Parathyroid adenoma (tissue), 2 donors: ENCODE measurements at regions not wholly inside any gene's neighbourhood (a gene's known extent, or its start where the extent isn't known, plus 50 kb on each side); places are given as distances from the start of the nearest gene placed in this dataset.

ENCODE experiments used
- H2AFZ ChIP-seq: fragments of 300-600 bp; sonication (generic); one replicate; pipeline ENCODE4 v1.7.0; 2017; ENCODE audit warnings: antibody characterized with exemption, mild to moderate bottlenecking
- H3K27ac ChIP-seq: fragments of 300-600 bp; sonication (generic); one replicate; pipeline ENCODE4 v1.7.0; 2017
- H3K27me3 ChIP-seq: fragments of 300-600 bp; sonication (generic); one replicate; pipeline ENCODE4 v1.7.0; 2017; ENCODE audit warnings: low read length; ENCODE audit not compliant: control insufficient read depth, insufficient read depth
- H3K36me3 ChIP-seq: fragments of 300-600 bp; sonication (generic); one replicate; pipeline ENCODE4 v1.7.0; 2017; ENCODE audit warnings: low read length; ENCODE audit not compliant: control insufficient read depth, insufficient read depth
- H3K4me1 ChIP-seq: fragments of 300-600 bp; sonication (generic); one replicate; pipeline ENCODE4 v1.7.0; 2017; ENCODE audit warnings: control low read depth
- H3K4me2 ChIP-seq: fragments of 300-600 bp; sonication (generic); one replicate; pipeline ENCODE4 v1.7.0; 2017; ENCODE audit warnings: low read length
- H3K4me3 ChIP-seq: fragments of 300-600 bp; sonication (generic); one replicate; pipeline ENCODE4 v1.7.0; 2017; ENCODE audit warnings: low read depth, low read length
- H3K79me2 ChIP-seq: fragments of 300-600 bp; sonication (generic); one replicate; pipeline ENCODE4 v1.7.0; 2017; ENCODE audit warnings: control low read depth
- H3K9ac ChIP-seq: fragments of 300-600 bp; sonication (generic); one replicate; pipeline ENCODE4 v1.7.0; 2017; ENCODE audit warnings: mild to moderate bottlenecking
- H3K9me3 ChIP-seq: fragments of 300-600 bp; sonication (generic); one replicate; pipeline ENCODE4 v1.7.0; 2017; ENCODE audit warnings: low read length; ENCODE audit not compliant: control insufficient read depth
- TF ChIP-seq, protein P1 (sequence below): fragments of 300-600 bp; sonication (generic); IDR thresholded peaks from one replicate; pipeline ENCODE4 v1.7.0; 2017; ENCODE audit warnings: antibody characterized with exemption, mild to moderate bottlenecking
- donor health status: primary hyperparathyroidism.

DNA sequence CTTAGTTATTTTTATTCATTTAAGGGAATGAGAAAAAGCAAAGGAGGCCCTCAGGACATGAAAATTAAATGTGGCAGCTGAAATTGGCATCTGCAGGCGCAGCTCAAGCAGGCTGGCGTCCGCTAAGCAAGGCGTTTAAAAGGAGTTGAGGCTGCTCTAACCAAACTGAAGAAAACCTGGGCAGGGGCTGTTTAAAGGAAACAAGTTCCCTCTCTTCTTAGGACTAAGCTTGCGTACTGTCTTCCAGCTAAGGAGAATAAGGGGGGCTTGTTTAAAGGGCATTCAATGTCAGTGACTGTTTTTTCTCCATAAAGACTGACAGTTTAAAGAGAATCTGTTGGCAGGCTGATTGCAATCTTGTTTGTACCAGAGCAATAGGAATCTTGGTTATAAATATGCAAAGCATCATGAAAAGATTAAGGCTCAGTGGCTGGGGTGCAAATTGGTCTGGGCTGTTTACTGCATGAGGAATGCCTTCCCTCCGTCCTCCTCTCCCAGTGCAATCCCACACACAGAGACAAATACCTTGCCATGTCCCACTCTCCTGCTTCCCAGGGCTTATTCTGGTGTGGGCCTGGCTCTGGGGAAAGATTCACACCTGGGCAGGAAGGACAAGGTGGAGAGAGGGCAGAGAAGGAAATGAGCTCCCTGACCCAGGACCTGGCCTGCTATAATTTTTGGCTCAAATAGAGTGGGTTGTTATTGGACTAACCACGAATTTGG is 85.9 kb upstream of the LIFR start:
- H3K79me2 ChIP-seq = no peaks in the 10 kb centered on the region
- H3K27me3 ChIP-seq = no peaks in the 10 kb centered on the region
- peak overlapping the region; percentile 53 for H2AFZ ChIP-seq
- H3K9me3 ChIP-seq = no peaks in the 10 kb centered on the region
- TF ChIP-seq, protein P1, sequence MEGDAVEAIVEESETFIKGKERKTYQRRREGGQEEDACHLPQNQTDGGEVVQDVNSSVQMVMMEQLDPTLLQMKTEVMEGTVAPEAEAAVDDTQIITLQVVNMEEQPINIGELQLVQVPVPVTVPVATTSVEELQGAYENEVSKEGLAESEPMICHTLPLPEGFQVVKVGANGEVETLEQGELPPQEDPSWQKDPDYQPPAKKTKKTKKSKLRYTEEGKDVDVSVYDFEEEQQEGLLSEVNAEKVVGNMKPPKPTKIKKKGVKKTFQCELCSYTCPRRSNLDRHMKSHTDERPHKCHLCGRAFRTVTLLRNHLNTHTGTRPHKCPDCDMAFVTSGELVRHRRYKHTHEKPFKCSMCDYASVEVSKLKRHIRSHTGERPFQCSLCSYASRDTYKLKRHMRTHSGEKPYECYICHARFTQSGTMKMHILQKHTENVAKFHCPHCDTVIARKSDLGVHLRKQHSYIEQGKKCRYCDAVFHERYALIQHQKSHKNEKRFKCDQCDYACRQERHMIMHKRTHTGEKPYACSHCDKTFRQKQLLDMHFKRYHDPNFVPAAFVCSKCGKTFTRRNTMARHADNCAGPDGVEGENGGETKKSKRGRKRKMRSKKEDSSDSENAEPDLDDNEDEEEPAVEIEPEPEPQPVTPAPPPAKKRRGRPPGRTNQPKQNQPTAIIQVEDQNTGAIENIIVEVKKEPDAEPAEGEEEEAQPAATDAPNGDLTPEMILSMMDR = no peak
- H3K27ac ChIP-seq = no peak overlapping the region
- peaks cover 7% of the 10 kb centered on the region for H3K4me1 ChIP-seq
- H3K9ac ChIP-seq = no peak overlapping the region
- H3K4me3 ChIP-seq = no peak overlapping the region
- no peak overlapping the region for H3K4me2 ChIP-seq
- H3K36me3 ChIP-seq = no peaks in the 10 kb centered on the region

DNA sequence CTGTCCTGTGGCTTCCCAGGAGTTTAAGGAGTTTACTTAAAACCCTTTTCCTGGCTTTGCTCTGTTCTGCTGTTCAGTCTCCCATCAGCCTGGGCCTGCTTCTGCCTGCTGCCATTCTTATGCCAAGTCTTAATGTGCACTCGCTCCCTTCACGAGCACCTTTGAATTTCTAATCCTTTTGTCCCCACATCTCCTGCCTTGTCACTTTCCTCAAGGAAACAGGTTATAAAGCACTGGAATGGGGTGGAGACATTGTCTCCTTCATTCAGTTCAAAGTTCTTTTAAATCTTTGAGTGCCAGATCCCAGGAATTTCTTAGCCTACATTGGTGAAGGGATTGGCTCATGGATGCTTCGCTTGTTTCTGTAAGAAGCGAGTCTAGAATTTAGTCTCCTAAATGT is 87.2 kb upstream of the LIFR start:
- TF ChIP-seq, protein P1 = no peak
- Histone ChIP-seq H2AFZ (no peak overlapping the region), H3K27me3 (no peaks in the 10 kb centered on the region), H3K9me3 (no peaks in the 10 kb centered on the region), H3K4me1 (peaks cover 7% of the 10 kb centered on the region), H3K9ac (no peak overlapping the region), H3K4me2 (no peak overlapping the region), H3K36me3 (no peaks in the 10 kb centered on the region), H3K27ac (no peak overlapping the region), H3K79me2 (no peaks in the 10 kb centered on the region), H3K4me3 (no peak overlapping the region)

DNA sequence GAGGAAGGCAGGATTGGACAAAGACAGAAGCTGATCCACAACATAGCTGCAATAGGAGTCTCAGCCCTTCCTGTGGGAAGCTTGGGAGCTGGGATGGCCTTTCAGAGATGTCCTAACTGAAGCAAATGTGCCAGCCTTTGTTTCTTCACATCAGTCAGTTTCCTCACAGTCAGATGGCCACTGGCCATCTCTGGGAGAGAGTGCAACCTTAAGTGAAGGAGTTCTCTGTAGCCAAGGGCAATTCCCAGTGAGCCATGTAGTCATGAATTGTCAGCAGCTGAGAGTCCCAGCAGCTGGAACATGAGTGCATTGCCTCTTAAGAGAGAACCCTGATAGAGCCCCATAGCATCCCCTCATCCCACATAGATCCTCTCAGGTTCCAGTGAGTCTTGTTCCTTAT is 89.1 kb upstream of the LIFR start:
- no peak overlapping the region for H3K4me3 ChIP-seq
- H2AFZ ChIP-seq = no peak overlapping the region
- H3K9me3 ChIP-seq = no peaks in the 10 kb centered on the region
- H3K79me2 ChIP-seq = no peaks in the 10 kb centered on the region
- H3K36me3 ChIP-seq = no peaks in the 10 kb centered on the region
- H3K4me1 ChIP-seq = peaks cover 7% of the 10 kb centered on the region
- H3K27ac ChIP-seq = no peak overlapping the region
- TF ChIP-seq, protein P1 = no peak
- no peak overlapping the region for H3K4me2 ChIP-seq
- no peak overlapping the region for H3K9ac ChIP-seq
- no peaks in the 10 kb centered on the region for H3K27me3 ChIP-seq

DNA sequence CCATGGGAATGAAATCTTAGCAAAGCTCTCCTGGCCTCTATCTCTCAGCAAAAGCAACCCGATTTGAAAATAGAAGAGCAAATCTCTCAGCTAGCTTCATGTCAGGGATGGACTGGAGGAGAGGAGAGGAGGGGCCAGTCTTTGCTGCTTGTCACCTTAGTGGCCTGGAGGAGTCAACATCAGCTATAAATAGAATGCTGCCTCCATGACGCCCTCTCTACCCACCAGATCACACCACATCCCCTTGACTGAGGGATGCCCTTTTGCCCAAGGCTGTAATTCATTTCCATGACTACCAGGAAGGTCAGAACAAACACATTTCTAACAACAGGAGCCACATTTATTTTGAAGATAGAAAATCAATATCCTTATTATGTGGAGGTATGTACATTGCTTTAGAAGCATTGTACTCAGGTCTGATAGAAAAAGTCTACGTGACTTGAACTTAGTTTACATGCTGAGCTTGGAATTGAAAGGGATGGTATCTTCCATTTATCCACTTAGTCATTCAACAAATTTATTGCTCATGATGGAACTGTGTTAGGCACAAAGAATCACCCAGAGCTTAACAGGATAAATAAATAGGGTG is 92.4 kb upstream of the LIFR start:
- TF ChIP-seq, protein P1 = no peak
- H3K4me1 ChIP-seq = no peaks in the 10 kb centered on the region

DNA sequence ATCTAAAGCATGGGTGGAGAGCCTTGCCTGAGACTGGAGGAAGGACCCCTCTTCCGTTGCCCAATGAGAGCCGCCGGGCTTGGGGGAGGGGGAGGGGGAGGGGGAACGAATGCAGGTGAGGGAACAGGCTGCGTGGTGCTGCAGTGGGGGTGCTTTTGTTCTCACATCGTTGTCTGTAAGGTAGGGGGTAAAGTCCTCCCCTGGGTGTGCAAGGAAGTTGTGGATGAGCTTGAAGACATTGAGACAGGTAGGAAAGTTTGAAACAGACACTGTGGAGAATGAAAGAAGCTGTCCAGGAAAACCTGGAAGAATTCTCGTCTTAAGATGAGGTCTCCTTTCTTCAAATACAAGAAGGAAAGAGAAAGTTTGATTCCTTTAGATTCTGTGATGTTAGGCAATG is 94.1 kb upstream of the LIFR start:
- no peak overlapping the region for H3K4me3 ChIP-seq

More for the DNA sequence above, 92.4 kb upstream of the LIFR start:
- no peak overlapping the region for H3K9ac ChIP-seq
- H2AFZ ChIP-seq = no peak overlapping the region
- no peaks in the 10 kb centered on the region for H3K27me3 ChIP-seq
- no peak overlapping the region for H3K4me2 ChIP-seq
- H3K9me3 ChIP-seq = no peaks in the 10 kb centered on the region
- no peaks in the 10 kb centered on the region for H3K79me2 ChIP-seq
- H3K27ac ChIP-seq = no peak overlapping the region
- no peaks in the 10 kb centered on the region for H3K36me3 ChIP-seq
- H3K4me3 ChIP-seq = no peak overlapping the region

More for the DNA sequence above, 94.1 kb upstream of the LIFR start:
- H3K9ac ChIP-seq = no peak overlapping the region
- TF ChIP-seq, protein P1 = no peak
- no peaks in the 10 kb centered on the region for H3K79me2 ChIP-seq
- no peaks in the 10 kb centered on the region for H3K36me3 ChIP-seq
- no peak overlapping the region for H3K4me2 ChIP-seq
- H3K27me3 ChIP-seq = no peaks in the 10 kb centered on the region
- peak overlapping the region; percentile 61 for H2AFZ ChIP-seq
- H3K4me1 ChIP-seq = no peaks in the 10 kb centered on the region
- no peaks in the 10 kb centered on the region for H3K9me3 ChIP-seq
- H3K27ac ChIP-seq = no peak overlapping the region
